AG10803 (cell line): ENCODE measurements at regions not wholly inside any gene's neighbourhood (a gene's known extent, or its start where the extent isn't known, plus 50 kb on each side); places are given as distances from the start of the nearest gene placed in this dataset.

Experiments
- DNase-seq: peaks from one replicate; pipeline ENCODE4 v3.0.0; 2010; ENCODE audit warnings: low read depth
- H3K4me3 ChIP-seq: 2 replicates; pipeline ENCODE4 v1.5.1; 2011; ENCODE audit warnings: mild to moderate bottlenecking, low read length, control low read depth
- TF ChIP-seq, protein P1 (sequence below): conservative IDR thresholded peaks from 2 replicates; pipeline ENCODE4 v1.5.1; 2011; ENCODE audit warnings: mild to moderate bottlenecking, low read length, control low read depth, inconsistent platforms

DNA sequence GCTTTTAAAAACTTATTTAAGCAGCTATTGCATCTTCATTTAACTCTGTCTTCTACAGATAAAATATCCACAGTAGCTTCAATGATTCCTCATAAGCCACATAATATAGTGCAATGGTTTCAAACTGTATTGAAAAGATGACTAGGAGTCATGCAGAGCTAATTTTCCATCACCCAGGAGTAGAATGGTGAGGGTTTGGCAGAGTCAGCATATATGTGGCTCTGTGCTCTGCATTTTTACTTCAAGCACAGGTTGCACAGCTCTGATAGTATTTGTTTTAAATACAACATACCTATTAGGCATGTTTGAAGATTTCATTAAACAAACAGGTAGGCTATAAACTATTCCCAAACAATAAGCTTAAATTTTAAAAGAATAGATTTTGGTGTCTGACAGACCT lies 731.9 kb upstream of the VRK2 start:
- no peak for DNase-seq
- TF ChIP-seq, protein P1, sequence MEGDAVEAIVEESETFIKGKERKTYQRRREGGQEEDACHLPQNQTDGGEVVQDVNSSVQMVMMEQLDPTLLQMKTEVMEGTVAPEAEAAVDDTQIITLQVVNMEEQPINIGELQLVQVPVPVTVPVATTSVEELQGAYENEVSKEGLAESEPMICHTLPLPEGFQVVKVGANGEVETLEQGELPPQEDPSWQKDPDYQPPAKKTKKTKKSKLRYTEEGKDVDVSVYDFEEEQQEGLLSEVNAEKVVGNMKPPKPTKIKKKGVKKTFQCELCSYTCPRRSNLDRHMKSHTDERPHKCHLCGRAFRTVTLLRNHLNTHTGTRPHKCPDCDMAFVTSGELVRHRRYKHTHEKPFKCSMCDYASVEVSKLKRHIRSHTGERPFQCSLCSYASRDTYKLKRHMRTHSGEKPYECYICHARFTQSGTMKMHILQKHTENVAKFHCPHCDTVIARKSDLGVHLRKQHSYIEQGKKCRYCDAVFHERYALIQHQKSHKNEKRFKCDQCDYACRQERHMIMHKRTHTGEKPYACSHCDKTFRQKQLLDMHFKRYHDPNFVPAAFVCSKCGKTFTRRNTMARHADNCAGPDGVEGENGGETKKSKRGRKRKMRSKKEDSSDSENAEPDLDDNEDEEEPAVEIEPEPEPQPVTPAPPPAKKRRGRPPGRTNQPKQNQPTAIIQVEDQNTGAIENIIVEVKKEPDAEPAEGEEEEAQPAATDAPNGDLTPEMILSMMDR: no peak
- H3K4me3 ChIP-seq: no peak overlapping the region

DNA sequence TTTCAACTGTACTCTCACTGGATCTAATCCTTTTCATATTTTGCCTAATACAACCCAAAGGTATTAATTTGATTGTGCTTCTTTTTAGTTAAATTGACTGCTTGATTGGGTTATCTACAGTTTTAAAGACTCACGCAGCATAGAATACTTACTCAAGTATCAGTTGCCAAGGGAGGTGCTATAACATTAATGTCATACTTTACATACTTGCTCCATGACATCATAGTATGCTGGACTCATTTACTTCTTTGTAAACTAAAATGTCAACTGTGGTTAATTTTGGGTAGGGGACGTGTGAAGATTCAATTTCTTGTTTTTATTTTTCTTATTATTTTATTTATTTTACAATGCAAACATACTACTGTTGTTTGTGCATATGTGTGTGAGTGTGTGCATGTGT lies 716.2 kb upstream of the VRK2 start:
- TF ChIP-seq, protein P1: no peak
- no peak overlapping the region for H3K4me3 ChIP-seq
- DNase-seq: peak; percentile 11

DNA sequence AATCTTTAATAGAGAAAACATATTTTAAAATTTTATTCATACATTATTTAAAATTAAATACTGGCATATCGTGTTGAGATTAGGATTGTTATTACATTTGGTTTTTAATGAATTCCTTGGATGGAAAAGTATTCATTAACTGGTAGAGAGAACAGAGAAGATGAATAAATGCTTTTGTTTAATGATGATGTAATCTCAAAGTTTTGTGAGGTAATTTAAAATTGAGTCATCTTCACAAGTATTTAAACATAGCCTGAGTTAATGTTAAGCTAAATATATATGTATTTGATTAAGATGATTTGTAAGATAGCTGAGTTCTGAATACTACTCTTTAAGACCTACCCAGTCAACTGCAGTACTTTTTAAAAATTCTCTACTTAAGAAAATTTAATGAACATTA lies 713.4 kb upstream of the VRK2 start:
- no peak for DNase-seq
- TF ChIP-seq, protein P1: no peak
- no peak overlapping the region for H3K4me3 ChIP-seq

DNA sequence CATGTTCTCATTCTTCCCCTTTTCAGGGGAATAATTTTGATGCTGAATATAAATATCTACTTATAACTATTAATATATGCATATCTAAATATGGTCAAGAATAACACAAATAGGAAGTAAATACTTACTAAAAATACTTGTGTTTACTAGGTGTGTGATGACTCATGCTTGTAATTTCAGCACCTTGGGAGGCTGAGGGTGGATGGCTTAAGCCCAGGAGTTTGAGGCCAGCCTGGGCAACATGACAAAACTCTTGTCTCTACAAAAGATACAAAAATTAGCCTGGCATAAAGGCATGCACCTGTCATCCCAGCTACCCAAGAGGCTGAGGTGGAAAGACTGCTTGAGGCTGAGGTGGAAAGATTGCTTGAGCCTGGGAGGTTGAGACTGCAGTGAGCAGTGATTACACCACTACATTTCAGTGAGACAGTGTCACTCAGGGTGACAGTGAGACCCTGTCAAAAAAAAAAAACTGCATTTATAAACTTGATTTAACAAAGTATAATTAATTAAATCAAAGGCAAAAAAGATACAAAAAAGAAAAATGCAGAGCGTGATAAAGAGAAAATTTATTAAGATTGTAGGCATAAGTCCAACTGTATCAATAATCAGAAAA lies 703.1 kb upstream of the VRK2 start:
- H3K4me3 ChIP-seq: no peak overlapping the region
- no peak for DNase-seq
- TF ChIP-seq, protein P1: no peak

DNA sequence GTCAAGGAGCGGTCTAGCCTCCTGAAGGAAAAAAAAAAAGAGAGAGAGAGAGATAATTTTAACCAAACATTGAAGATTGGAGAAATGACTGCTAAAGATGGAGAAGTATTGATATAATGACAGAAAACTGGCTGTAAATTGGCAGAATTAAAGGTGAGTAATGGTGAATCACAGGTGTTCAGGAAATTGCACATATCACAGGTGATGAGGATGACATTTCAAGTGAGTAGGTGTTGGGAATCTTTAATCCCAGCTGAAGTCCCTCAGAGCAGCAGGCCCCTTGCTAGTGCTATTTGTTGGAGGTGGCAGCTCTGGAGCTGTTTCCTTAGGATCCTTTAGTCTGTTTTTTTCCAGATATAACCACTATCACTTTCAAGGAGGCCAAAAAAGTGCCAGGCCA lies 678.4 kb upstream of the VRK2 start:
- DNase-seq: no peak
- TF ChIP-seq, protein P1: no peak

DNA sequence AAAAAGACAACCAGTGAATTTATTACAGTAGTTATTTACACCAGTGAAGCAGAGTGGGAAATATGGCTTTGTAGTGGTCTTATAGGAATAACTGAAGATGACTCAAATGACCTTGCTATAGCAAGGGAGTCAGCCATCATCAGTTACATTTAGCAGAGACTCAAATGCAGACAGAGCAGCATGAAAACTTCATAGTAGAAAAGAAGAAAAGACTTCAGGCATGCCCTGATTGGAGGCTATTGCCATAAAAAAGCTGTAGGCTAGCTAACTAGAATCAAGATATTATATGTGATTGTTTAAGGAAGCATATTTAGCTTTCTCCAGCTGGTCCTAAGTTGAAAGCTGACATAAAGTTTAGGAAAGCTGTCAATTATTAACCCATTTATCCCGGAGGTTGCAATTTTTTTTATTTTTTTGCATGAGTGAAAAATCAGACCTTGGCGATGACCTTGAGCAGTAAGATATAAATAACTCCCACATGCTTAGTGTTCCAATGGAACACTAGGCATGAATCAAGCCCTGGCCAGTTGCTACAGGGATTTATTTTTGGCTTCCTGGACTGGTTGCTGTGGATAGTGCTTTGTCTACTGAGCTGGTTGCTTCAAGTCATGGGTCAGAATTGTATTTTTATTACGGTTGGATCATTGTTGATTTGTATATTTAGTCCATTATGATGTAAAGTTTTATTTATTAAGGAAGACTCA lies 675.6 kb upstream of the VRK2 start:
- TF ChIP-seq, protein P1: no peak
- DNase-seq: peak; percentile 1
- H3K4me3 ChIP-seq: no peak overlapping the region

More for the DNA sequence above, 678.4 kb upstream of the VRK2 start:
- no peak overlapping the region for H3K4me3 ChIP-seq
